B cell (primary cell): ENCODE measurements at regions not wholly inside any gene's neighbourhood (a gene's known extent, or its start where the extent isn't known, plus 50 kb on each side); places are given as distances from the start of the nearest gene placed in this dataset.

Source experiments
- CTCF ChIP-seq: fragments of 200-600 bp; IDR thresholded peaks from one replicate; pipeline ENCODE4 v1.8.0; 2022; ENCODE audit warnings: antibody characterized with exemption, mild to moderate bottlenecking
- EZH2 ChIP-seq: IDR thresholded peaks from 2 replicates; pipeline ENCODE4 v1.6.1; 2012; ENCODE audit warnings: borderline replicate concordance, low read depth, mild to moderate bottlenecking, moderate library complexity, low read length; ENCODE audit not compliant: insufficient read depth, poor library complexity, severe bottlenecking

- TF ChIP-seq CTCF (no peak), EZH2 (no peak)
Measured at GRCh38 chr6:50305660-50306059, 255.9 kb upstream of the DEFB112 start.
